ACC112 (cell line): ENCODE measurements at regions not wholly inside any gene's neighbourhood (a gene's known extent, or its start where the extent isn't known, plus 50 kb on each side); places are given as distances from the start of the nearest gene placed in this dataset.

Experiments used
- H2AFZ ChIP-seq: fragments of 200-600 bp; sonication (generic); one replicate; pipeline ENCODE4 v1.6.0; 2017; ENCODE audit warnings: antibody characterized with exemption, low read length; ENCODE audit not compliant: unreplicated experiment
- H3K27ac ChIP-seq: fragments of 200-600 bp; sonication (generic); 2 replicates; pipeline ENCODE4 v1.5.1; 2014; ENCODE audit warnings: low read depth, mild to moderate bottlenecking, antibody characterized with exemption, low read length, moderate library complexity
- H3K27me3 ChIP-seq: fragments of 200-600 bp; sonication (generic); 2 replicates; pipeline ENCODE4 v1.6.1; 2014; ENCODE audit warnings: mild to moderate bottlenecking, antibody characterized with exemption, low read length, moderate library complexity, mixed read lengths; ENCODE audit not compliant: insufficient read depth
- H3K36me3 ChIP-seq: fragments of 200-600 bp; sonication (generic); 2 replicates; pipeline ENCODE4 v1.6.1; 2016; ENCODE audit warnings: mild to moderate bottlenecking, antibody characterized with exemption, low read length, moderate library complexity, mixed read lengths; ENCODE audit not compliant: insufficient read depth
- H3K4me1 ChIP-seq: fragments of 200-600 bp; sonication (generic); one replicate; pipeline ENCODE4 v1.6.1; 2016; ENCODE audit warnings: low read length, mixed read lengths; ENCODE audit not compliant: insufficient read depth, unreplicated experiment, control insufficient read depth
- H3K4me3 ChIP-seq: fragments of 200-600 bp; sonication (generic); 2 replicates; pipeline ENCODE4 v1.5.1; 2014; ENCODE audit warnings: mild to moderate bottlenecking, low read depth, low read length
- H3K79me2 ChIP-seq: fragments of 200-600 bp; sonication (generic); one replicate; pipeline ENCODE4 v1.6.0; 2016; ENCODE audit warnings: low read length; ENCODE audit not compliant: control insufficient read depth, unreplicated experiment, insufficient read depth

DNA sequence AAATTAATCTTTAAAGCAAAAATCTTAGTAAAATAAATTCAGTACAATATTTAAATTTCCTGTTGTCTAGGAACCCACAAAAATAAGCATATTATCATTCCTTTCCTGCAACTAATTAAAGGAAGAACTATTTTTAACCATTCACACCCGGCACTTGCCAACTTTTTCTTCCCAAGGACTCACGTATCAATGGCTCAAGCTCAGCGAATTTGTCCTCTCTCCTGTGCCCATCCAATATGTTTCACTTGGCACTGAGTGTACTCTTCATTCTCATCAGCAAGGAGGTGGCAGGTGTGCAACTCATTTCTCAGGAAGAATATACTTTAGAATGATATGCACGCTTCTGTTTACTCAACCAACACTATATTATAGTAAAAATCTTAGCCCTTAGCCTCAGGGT lies 419.4 kb downstream of the C6orf118 start:
- H3K27ac ChIP-seq, result no peak overlapping the region
- H3K79me2 ChIP-seq, result no peaks in the 10 kb centered on the region
- H3K4me1 ChIP-seq, result no peaks in the 10 kb centered on the region
- no peak overlapping the region for H3K4me3 ChIP-seq
- H2AFZ ChIP-seq, result no peak overlapping the region
- H3K36me3 ChIP-seq, result no peaks in the 10 kb centered on the region
- H3K27me3 ChIP-seq, result no peaks in the 10 kb centered on the region

GRCh38 chr6:164887660-164888059 lies 421.7 kb downstream of the C6orf118 start:
- Histone ChIP-seq H3K4me1 (no peaks in the 10 kb centered on the region), H3K36me3 (no peaks in the 10 kb centered on the region), H3K79me2 (no peaks in the 10 kb centered on the region), H3K4me3 (no peak overlapping the region), H3K27me3 (no peaks in the 10 kb centered on the region), H2AFZ (no peak overlapping the region), H3K27ac (no peak overlapping the region)

- Histone ChIP-seq H3K4me1 (no peaks in the 10 kb centered on the region), H3K27me3 (no peaks in the 10 kb centered on the region), H2AFZ (no peak overlapping the region), H3K27ac (no peak overlapping the region), H3K4me3 (no peak overlapping the region), H3K79me2 (no peaks in the 10 kb centered on the region), H3K36me3 (no peaks in the 10 kb centered on the region)
Measured at GRCh38 chr6:164882236-164882635, 427.2 kb downstream of the C6orf118 start.

DNA sequence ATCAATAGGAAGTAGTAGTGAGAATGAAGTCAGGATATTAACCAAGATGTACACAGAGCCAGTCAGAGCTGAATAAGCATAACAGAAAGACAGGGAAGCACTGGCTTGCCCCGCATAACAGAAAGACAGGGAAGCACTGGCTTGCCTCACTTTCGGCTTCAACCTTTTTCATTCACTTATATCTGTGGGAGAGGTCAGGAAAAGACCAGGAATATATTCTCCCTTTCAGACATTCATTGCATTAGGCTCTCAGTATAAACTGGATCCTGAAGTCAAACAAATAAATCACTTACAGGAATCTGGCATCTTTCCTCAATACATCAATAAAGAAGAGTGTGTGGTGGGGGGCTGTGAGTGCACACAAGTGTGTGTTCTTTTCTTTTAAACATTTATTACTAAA lies 437.6 kb downstream of the C6orf118 start:
- H3K4me3 ChIP-seq, result no peak overlapping the region
- no peaks in the 10 kb centered on the region for H3K27me3 ChIP-seq
- H3K27ac ChIP-seq, result no peak overlapping the region
- no peaks in the 10 kb centered on the region for H3K36me3 ChIP-seq
- no peak overlapping the region for H2AFZ ChIP-seq
- H3K79me2 ChIP-seq, result no peaks in the 10 kb centered on the region
- H3K4me1 ChIP-seq, result no peaks in the 10 kb centered on the region

DNA sequence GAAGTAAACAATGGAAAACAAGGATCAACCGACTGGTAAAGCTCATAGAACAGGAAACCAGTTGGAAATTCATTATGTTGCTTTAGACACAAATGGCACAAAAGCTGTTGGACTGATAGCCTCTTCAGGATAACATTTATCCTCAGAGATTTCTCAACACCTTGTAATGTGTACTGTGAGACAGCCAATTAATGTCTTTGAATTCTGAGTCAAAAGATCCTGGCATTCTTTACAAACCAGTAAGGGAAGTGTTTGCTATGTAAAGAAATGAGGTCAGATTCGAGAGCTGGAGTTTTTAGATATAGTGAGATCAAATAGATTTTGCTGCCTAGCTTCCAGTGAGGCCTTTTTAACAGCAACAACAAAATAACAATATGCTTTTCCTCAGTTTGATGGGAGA lies 439.2 kb downstream of the C6orf118 start:
- H3K79me2 ChIP-seq, result no peaks in the 10 kb centered on the region
- H3K36me3 ChIP-seq, result no peaks in the 10 kb centered on the region
- H3K27ac ChIP-seq, result no peak overlapping the region
- no peak overlapping the region for H2AFZ ChIP-seq
- no peaks in the 10 kb centered on the region for H3K27me3 ChIP-seq
- no peak overlapping the region for H3K4me3 ChIP-seq
- H3K4me1 ChIP-seq, result no peaks in the 10 kb centered on the region

DNA sequence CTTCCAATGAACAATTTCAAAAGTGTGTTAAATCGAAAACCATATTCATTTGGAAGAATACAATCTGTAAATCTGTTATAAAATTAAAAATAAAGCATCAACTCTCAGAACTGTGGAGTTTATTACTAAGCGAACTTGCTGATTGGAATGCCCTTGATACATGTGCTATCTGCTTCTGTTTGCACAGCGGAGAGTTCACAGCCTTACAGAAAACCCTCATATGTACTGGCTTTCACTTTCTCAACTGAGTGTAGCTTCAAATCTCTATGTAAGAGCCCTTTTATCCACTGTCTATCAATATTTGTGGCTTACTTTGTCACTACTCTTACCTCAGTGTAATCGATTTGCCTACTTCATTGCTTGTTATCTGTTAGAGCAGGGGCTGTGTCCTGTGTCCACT lies 447.4 kb downstream of the C6orf118 start:
- Histone ChIP-seq H3K27ac (no peak overlapping the region), H3K79me2 (no peaks in the 10 kb centered on the region), H3K27me3 (no peaks in the 10 kb centered on the region), H3K4me3 (no peak overlapping the region), H3K36me3 (no peaks in the 10 kb centered on the region), H3K4me1 (no peaks in the 10 kb centered on the region), H2AFZ (no peak overlapping the region)

DNA sequence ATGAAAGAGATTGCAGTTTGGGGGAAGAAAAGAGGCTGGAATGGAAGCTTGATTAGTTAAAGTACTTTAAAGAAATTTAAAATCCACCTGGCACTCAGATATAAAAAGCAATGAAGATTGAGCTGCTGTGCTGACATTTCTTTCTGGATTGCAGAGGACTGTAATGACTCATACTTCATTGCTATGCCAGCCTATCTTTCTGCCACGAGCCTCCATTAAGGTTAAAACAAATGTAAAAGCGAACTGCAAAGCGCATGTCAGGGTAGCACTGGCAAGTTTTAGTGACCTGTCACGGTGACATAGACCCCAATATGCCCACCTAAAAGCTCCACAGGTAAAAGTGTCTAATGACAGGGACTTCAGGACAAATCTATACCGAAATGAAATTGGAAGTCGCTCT lies 449.6 kb downstream of the C6orf118 start:
- Histone ChIP-seq H3K36me3 (no peaks in the 10 kb centered on the region), H3K4me3 (no peak overlapping the region), H3K79me2 (no peaks in the 10 kb centered on the region), H2AFZ (no peak overlapping the region), H3K27me3 (no peaks in the 10 kb centered on the region), H3K27ac (no peak overlapping the region), H3K4me1 (no peaks in the 10 kb centered on the region)

GRCh38 chr6:164856138-164856537 lies 453.3 kb downstream of the C6orf118 start:
- Histone ChIP-seq H3K27me3 (no peaks in the 10 kb centered on the region), H3K4me3 (no peak overlapping the region), H3K27ac (no peak overlapping the region), H2AFZ (no peak overlapping the region), H3K79me2 (no peaks in the 10 kb centered on the region), H3K36me3 (no peaks in the 10 kb centered on the region), H3K4me1 (no peaks in the 10 kb centered on the region)

DNA sequence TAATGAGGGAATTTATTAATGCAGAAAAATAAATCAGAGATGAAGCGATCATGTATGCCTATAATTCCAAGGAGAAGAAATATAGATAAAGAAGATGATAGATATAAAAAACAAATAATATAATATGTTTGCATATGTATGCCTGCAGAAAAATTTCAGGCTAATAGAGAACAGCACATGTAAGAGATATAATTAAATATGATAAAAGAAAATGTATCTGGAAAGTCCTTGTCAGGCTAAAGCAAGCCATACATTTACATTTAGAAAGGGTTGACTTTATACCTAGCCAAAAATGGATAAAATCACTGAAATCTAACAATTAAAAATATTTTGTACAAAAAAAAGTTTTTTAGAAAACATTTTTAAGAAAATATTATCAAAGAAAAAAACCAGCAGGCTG lies 454.1 kb downstream of the C6orf118 start:
- Histone ChIP-seq H3K79me2 (no peaks in the 10 kb centered on the region), H2AFZ (no peak overlapping the region), H3K36me3 (no peaks in the 10 kb centered on the region), H3K27ac (no peak overlapping the region), H3K4me1 (no peaks in the 10 kb centered on the region), H3K4me3 (no peak overlapping the region), H3K27me3 (no peaks in the 10 kb centered on the region)

DNA sequence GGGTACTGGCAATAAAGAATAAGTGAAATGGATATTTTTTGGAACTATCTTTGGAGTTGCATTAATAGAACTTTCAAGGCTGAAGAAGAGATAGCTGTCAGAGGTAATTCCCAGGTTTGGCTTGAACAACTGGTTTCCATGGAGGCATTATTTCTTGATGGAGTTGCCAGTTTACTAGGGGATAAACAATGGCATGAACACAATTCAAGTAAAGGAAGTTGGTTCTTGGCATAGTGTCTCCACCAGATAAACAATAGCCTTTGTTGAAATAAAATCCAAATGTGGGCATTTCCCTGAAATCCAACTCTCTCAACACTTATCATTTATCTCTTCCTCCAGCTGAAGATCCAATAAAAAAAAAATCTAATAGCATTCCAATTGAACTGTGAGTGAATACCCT lies 454.9 kb downstream of the C6orf118 start:
- Histone ChIP-seq H3K27ac (no peak overlapping the region), H3K36me3 (no peaks in the 10 kb centered on the region), H3K4me3 (no peak overlapping the region), H2AFZ (no peak overlapping the region), H3K4me1 (no peaks in the 10 kb centered on the region), H3K27me3 (no peaks in the 10 kb centered on the region), H3K79me2 (no peaks in the 10 kb centered on the region)

GRCh38 chr6:164845773-164846172 lies 463.6 kb downstream of the C6orf118 start:
- Histone ChIP-seq H2AFZ (no peak overlapping the region), H3K27me3 (no peaks in the 10 kb centered on the region), H3K4me3 (no peak overlapping the region), H3K4me1 (no peaks in the 10 kb centered on the region), H3K79me2 (no peaks in the 10 kb centered on the region), H3K27ac (no peak overlapping the region), H3K36me3 (no peaks in the 10 kb centered on the region)

DNA sequence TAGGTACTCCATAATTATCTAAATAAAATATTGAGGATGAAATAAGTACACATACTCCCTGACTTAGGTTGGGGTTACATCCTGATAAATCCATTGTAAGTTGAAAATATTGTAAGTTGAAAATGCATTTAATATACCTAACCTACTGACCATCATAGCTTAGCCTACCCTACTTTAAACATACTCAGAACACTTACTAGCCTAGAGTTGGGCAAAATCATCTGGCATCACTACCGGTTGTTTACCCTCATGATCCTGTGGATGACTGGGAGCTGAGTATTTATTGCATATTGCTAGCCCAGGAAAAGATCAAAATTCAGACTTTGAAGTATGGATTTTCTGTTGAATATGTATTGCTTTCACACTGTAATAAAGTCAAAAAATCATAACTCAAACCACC lies 467.3 kb downstream of the C6orf118 start:
- no peak overlapping the region for H3K27ac ChIP-seq
- H3K79me2 ChIP-seq, result no peaks in the 10 kb centered on the region
- H3K4me1 ChIP-seq, result no peaks in the 10 kb centered on the region
- no peaks in the 10 kb centered on the region for H3K36me3 ChIP-seq
- H3K27me3 ChIP-seq, result no peaks in the 10 kb centered on the region
- no peak overlapping the region for H2AFZ ChIP-seq
- no peak overlapping the region for H3K4me3 ChIP-seq
